Putamen (tissue), 1 donor: ENCODE measurements at regions not wholly inside any gene's neighbourhood (a gene's known extent, or its start where the extent isn't known, plus 50 kb on each side); places are given as distances from the start of the nearest gene placed in this dataset.

Experiments used
- DNase-seq: peaks from one replicate; pipeline ENCODE4 v3.0.0-alpha.2; 2016; ENCODE audit warnings: low spot score

- peak; percentile 52 for DNase-seq
Measured at GRCh38 chr18:55779691-55780585, 191.9 kb upstream of the TCF4 start.

- peak; percentile 30 for DNase-seq
Measured at GRCh38 chr18:55778788-55779690, 191.0 kb upstream of the TCF4 start.

- DNase-seq: no peak
Measured at GRCh38 chr18:55777666-55778304, 189.8 kb upstream of the TCF4 start.

- no peak for DNase-seq
Measured at GRCh38 chr18:55775972-55776371, 188.0 kb upstream of the TCF4 start.

GRCh38 chr18:55774505-55774904, 186.5 kb upstream of the TCF4 start:
- no peak for DNase-seq

- no peak for DNase-seq
Measured at GRCh38 chr18:55768255-55768654, 180.3 kb upstream of the TCF4 start.

GRCh38 chr18:55764386-55764785, 176.4 kb upstream of the TCF4 start:
- DNase-seq: no peak

- no peak for DNase-seq
Measured at GRCh38 chr18:55763805-55764204, 175.8 kb upstream of the TCF4 start.

- DNase-seq: no peak
Measured at GRCh38 chr18:55763298-55763697, 175.3 kb upstream of the TCF4 start.

GRCh38 chr18:55762424-55762823, 174.4 kb upstream of the TCF4 start:
- DNase-seq: no peak

- DNase-seq: no peak
Measured at GRCh38 chr18:55753643-55754263, 165.8 kb upstream of the TCF4 start.

- DNase-seq: no peak
Measured at GRCh38 chr18:55751476-55751875, 163.5 kb upstream of the TCF4 start.

GRCh38 chr18:55748227-55748738, 160.3 kb upstream of the TCF4 start:
- DNase-seq: no peak

- no peak for DNase-seq
Measured at GRCh38 chr18:55744206-55744605, 156.2 kb upstream of the TCF4 start.

- no peak for DNase-seq
Measured at GRCh38 chr18:55743736-55744135, 155.7 kb upstream of the TCF4 start.

- no peak for DNase-seq
Measured at GRCh38 chr18:55743133-55743532, 155.1 kb upstream of the TCF4 start.

- no peak for DNase-seq
Measured at GRCh38 chr18:55739488-55739887, 151.5 kb upstream of the TCF4 start.

GRCh38 chr18:55738483-55739114, 150.6 kb upstream of the TCF4 start:
- DNase-seq: no peak

- DNase-seq: no peak
Measured at GRCh38 chr18:55737781-55738468, 149.9 kb upstream of the TCF4 start.

- DNase-seq: no peak
Measured at GRCh38 chr18:55737266-55737665, 149.3 kb upstream of the TCF4 start.

GRCh38 chr18:55735969-55736368, 148.0 kb upstream of the TCF4 start:
- no peak for DNase-seq
